HG03108 (cell line): ENCODE measurements at regions not wholly inside any gene's neighbourhood (a gene's known extent, or its start where the extent isn't known, plus 50 kb on each side); places are given as distances from the start of the nearest gene placed in this dataset.
"Not testable (repeated sequence)": the region's sequence is repeated elsewhere in the genome, so short reads cannot be mapped to it uniquely, and the experiment has no call there.

ENCODE experiments used
- ATAC-seq: cut with Tn5 transposase; IDR thresholded peaks from one replicate; pipeline ENCODE4 v1.9.1; 2021; ENCODE audit warnings: moderate library complexity; ENCODE audit not compliant: unreplicated experiment

GRCh38 chr2:116917196-116917595 lies 897.3 kb upstream of the DDX18 start:
- ATAC-seq: no peak

GRCh38 chr2:116918574-116918973 lies 895.9 kb upstream of the DDX18 start:
- ATAC-seq: no peak

- ATAC-seq: no peak
These were observed 892.1 kb upstream of the DDX18 start for GRCh38 chr2:116922414-116922813.

GRCh38 chr2:116924509-116924908 lies 890.0 kb upstream of the DDX18 start:
- no peak for ATAC-seq

GRCh38 chr2:116935097-116935814 lies 879.2 kb upstream of the DDX18 start:
- no peak for ATAC-seq

- no peak for ATAC-seq
These were observed 866.2 kb upstream of the DDX18 start for GRCh38 chr2:116948258-116948657.

- ATAC-seq: no peak
These were observed 865.2 kb upstream of the DDX18 start for GRCh38 chr2:116949249-116949648.

GRCh38 chr2:116952254-116952653 lies 862.2 kb upstream of the DDX18 start:
- no peak for ATAC-seq

GRCh38 chr2:116955646-116956045 lies 858.8 kb upstream of the DDX18 start:
- ATAC-seq: no peak

- ATAC-seq: no peak
These were observed 838.9 kb upstream of the DDX18 start for GRCh38 chr2:116975608-116976007.

- ATAC-seq: no peak
These were observed 834.4 kb upstream of the DDX18 start for GRCh38 chr2:116979916-116980764.

GRCh38 chr2:116987447-116987846 lies 827.0 kb upstream of the DDX18 start:
- ATAC-seq: no peak

GRCh38 chr2:116988303-116988702 lies 826.2 kb upstream of the DDX18 start:
- ATAC-seq: no peak

GRCh38 chr2:117019357-117019756 lies 795.1 kb upstream of the DDX18 start:
- no peak for ATAC-seq

GRCh38 chr2:117027646-117028045 lies 786.8 kb upstream of the DDX18 start:
- no peak for ATAC-seq

- ATAC-seq: not testable (repeated sequence)
These were observed 785.8 kb upstream of the DDX18 start for GRCh38 chr2:117028708-117029107.

- no peak for ATAC-seq
These were observed 758.8 kb upstream of the DDX18 start for GRCh38 chr2:117055499-117056375.

- no peak for ATAC-seq
These were observed 758.1 kb upstream of the DDX18 start for GRCh38 chr2:117056376-117056748.

GRCh38 chr2:117057016-117057415 lies 757.5 kb upstream of the DDX18 start:
- no peak for ATAC-seq

- peak; percentile 54 for ATAC-seq
These were observed 756.1 kb upstream of the DDX18 start for GRCh38 chr2:117058366-117058765.

GRCh38 chr2:117064021-117064420 lies 750.5 kb upstream of the DDX18 start:
- no peak for ATAC-seq
